NCI-H524 (cell line): ENCODE measurements at regions not wholly inside any gene's neighbourhood (a gene's known extent, or its start where the extent isn't known, plus 50 kb on each side); places are given as distances from the start of the nearest gene placed in this dataset.
"Not testable (repeated sequence)": the region's sequence is repeated elsewhere in the genome, so short reads cannot be mapped to it uniquely, and the experiment has no call there.

Source experiments
- DNase-seq, 2 experiments: peaks; one replicate each; lab custom pipeline; 2025; lab: John Stamatoyannopoulos, UW

DNA sequence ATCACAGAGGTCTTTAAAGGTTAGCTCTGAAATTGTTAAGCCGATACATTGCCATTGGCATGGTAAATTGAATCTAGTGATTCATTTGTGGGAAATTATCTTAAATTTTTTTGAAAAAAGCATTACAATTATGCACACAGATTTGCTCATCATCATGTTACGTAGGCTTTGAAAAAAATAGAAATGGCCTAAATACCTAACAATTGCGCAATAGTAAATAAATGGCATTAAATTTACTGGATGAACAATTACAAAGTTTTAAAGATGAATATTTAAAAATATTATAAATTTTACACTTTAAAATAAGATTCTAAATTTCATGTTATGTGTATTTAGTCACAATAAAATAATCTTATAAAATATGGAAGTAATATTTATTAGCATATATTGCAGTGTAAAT is 171.3 kb downstream of the RPRM start:
- DNase-seq = no peak

DNA sequence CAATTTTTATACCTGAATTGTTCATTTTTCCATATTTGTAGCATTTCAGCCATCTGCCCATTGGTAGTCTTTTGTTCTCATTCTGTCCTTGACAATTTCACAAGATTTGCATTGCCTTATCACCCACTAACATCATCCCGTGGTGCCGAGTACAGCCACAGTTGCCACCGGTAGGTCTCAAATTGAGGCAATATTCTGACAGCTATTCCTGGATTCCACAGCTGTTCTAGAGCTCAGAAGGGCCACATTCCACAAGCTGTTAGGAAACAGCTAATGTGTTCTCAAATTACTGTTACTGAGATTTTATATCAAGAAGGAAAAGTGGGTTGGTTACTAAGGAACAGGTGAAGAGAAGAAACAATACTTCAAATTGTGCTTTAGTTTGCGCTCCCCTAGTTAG is 178.8 kb downstream of the RPRM start:
- peak; percentile 16 to 44 for DNase-seq

DNA sequence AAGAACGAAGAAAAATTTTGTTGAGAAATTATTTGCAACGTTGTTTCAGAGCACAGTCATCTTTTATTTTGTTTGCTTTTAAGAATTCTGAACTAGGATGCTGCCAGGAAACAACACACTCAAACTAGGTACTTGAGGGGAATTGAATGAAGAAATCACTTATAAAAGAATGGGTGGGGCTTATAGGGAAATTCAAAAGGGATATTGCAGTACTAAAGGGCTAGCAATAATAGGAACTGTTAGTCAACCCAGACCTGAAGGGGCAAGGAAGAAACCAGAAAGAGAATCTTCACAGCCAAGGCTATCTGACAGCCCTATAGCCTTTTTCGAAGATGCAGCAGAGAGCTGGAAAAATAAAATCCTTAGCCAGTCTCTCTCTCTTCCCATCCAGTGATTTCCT is 179.3 kb downstream of the RPRM start:
- DNase-seq = no peak

DNA sequence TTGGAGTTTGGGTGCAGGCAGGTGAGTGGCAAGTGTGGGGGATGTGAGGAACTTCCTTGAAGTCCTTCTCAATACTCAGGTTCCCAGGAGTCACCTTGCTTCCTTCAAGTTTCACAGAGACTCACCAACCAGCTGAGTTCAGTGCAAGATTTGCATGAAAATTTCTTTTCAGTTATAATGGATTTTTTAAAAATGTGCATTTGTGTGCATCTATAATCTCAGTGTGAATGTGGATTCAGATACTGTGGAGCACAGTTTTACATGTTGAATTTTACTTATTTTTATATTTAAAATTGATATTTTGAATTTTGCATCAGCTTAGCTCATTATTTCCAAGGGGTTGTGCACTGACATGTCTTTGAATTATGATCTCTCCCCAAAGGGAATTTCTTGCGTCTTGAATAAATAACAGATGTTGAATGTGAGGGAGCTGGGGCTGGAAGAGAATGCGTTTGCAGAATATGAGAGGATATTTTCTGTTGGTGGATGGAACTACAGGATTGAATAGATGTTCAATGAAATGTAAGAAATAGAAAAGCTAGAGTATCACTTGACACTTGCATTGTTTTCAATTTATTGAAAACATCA is 184.3 kb downstream of the RPRM start:
- no peak for DNase-seq

DNA sequence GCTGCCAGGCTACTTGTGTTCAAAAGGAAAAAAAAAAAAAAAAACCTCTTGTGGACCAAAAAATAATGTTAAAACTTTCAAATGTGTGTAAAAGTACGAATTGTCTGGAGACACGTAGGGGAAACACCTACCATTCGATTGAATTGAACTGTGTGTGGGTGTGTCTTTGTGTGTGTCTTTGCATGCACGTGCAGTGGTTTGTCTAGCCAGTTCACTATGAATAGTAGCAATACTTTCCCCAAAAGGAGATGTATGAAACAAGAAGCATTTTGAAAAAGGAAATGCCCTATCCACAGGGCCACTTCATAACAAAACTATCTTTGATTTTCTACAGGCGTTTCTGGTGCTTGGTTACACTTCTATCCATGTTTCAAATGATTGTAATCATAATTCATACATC is 186.8 kb downstream of the RPRM start:
- DNase-seq = no peak

DNA sequence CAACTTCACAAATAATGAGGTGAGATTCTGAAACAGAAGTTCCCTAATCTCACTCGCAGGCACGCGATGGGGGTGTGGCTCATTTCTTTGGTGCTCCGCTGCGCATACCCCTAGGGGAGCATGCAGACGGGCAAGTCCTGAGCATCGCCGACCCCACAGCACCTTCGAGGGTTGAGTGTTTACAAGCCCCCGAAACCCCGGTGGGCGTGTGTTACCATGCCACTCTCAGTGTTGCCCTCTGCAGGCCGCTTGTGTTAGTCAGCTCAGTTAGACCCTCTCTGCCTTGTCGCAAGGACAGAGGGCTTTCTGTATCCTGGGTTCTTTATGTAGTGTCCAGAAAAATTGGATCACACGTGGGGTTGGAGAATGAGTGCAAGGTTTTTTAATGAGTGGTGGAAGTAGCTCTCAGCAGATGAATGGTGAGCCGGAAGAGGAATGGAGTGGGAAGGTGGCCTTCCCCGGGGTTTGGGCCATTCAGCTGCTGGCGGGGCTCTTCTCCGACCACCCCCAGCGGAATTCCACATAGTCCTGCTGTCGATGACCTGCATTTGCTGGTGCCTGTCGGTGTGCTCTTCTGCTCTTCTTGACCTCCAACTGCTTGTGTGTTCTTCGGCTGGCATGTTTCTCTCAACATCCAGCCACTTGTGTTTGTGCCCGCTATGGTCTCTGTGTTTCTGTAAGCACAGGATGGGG is 191.3 kb downstream of the RPRM start:
- no peak for DNase-seq

DNA sequence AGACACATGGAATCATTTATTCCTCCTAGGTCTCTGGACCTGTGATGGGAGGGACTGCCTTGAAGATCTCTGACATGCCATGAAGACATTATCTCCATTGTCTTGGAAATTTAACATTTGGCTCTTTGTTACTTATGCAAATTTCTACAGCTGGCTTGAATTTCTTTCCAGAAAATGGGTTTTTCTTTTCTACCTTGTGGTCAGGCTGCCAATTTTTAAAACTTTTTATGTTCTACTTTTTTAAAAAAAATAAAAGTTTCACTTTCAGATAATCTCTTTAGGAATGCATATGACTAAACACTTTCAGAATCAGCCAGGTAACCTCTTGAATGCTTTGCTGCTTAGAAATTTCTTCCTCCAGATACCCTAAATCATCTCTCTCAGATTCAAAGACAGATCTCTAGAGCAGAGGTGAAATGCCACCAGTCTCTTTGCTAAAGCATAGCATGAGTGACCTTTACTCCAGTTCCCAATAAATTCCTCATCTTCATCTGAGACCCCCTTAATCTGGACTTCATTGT is 209.6 kb downstream of the RPRM start:
- DNase-seq = no peak

DNA sequence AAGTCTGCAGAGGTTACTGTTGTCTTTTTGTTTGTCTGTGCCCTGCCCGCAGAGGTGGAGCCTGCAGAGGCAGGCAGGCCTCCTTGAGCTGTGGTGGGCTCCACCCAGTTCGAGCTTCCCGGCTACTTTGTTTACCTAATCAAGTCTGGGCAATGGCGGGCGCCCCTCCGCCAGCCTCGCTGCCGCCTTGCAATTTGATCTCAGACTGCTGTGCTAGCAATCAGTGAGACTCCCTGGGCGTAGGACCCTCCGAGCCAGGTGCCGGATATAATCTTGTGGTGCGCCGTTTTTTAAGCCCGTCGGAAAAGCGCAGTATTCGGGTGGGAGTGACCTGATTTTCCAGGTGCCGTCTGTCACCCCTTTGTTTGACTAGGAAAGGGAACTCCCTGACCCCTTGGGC is 221.7 kb downstream of the RPRM start:
- not testable (repeated sequence) for DNase-seq

DNA sequence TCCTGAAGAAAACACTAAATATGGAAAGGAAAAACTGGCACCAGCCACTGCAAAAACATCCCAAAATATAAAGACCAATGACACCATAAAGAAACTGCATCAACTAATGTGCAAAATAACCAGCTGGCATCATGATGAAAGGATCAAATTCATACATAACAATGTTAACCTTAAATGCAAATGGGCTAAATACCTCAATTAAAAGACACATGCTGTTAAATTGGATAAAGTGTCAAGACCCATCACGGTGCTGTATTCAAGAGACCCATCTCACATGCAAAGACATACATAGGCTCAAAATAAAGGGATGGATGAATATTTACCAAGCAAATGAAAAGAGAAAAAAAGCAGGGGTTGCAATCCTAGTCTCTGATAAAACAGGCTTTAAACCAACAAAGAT is 231.9 kb downstream of the RPRM start:
- DNase-seq = not testable (repeated sequence)

DNA sequence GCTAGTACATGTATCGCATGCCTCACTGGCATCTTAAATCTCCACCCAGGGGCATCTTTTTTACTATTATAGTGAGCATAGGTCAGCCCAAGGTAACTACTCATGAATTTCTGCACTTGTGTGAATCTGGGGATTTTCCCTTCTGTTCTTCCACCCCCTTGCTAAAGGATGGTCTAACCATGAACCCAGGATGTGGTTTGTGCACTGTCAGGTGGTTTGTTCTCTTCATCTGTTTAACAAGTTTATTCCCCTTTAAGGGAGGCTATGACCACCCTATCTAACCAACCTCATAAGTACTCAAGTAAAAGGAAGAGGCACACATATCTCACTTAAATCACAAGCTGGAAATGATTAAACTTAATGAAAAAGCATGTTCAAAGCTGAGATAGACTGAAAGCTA is 243.0 kb downstream of the RPRM start:
- DNase-seq = no peak

DNA sequence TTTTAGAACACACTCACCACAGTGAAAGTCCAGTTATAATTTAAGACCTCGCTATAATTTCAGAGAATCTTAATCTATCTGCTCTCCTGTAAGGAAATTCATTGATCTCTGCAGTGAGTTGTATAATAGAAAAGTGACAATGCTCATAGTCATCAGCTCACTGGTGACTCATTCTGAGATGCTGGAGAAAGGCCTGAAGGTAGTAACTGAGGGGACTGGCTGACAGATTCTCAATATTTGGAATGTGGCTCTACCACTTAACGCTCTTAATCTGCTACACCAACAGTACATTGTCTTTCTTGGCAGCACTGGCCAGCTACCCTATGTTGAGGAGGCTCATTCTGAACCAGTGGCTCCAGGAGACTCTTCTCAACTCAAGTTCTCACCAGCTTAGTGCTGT is 246.1 kb downstream of the RPRM start:
- DNase-seq = no peak

DNA sequence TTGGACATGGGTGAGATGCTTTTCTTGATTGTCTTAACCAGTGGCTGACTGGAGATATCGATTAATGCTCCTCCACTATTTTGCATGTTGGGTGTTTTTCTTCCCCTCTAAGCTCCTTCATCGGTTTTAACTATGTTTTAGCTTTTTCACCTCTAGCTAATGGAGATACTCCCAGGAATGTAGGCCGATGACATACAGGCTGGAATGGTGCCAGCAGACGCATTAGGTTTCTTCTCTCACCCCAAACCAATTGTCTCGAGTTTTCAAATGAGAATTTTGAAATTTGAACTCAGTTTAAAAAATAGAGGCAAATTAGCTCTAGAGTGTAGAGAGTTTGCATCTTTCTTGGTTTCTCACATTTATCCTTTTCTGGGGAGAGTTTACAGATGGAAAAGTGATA is 247.6 kb downstream of the RPRM start:
- peak; percentile 5 to 35 for DNase-seq

DNA sequence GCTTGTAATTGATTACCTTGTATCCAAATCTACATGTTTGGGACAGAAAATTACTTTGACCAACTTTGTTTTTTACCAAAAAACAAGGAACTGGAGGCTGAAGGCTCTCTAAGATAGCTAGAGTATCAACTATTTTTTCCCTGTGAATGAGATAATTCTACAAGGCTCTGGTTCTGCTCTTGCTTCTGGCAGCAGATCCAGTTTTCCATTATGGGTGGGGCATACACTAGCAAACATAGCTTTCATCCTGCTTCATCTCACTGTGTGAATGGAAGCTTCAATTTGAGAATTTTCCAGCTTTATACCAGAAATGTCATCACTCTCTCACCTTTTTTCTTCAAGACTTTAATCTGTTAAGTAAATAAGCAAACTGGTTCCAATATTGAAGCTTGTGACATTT is 249.7 kb downstream of the RPRM start:
- DNase-seq = no peak

DNA sequence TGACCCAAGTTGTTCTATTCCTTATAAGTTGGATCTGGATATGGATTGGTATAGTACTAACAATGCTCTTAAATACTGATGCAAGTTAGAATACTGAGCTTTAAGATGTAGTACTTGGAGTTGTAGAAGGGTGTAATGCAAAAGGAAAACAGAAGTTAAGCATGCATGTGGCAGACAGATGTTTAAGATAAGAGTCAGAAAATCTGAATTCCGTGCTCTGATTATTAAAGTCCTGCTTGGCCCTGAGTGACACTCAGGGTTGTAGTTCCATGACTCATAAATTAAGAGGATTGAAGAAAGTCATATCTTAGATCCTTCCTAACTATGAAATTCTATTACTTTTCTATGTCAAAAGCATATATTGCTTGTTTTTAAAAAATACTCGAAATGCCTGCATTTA is 250.6 kb downstream of the RPRM start:
- no peak for DNase-seq

DNA sequence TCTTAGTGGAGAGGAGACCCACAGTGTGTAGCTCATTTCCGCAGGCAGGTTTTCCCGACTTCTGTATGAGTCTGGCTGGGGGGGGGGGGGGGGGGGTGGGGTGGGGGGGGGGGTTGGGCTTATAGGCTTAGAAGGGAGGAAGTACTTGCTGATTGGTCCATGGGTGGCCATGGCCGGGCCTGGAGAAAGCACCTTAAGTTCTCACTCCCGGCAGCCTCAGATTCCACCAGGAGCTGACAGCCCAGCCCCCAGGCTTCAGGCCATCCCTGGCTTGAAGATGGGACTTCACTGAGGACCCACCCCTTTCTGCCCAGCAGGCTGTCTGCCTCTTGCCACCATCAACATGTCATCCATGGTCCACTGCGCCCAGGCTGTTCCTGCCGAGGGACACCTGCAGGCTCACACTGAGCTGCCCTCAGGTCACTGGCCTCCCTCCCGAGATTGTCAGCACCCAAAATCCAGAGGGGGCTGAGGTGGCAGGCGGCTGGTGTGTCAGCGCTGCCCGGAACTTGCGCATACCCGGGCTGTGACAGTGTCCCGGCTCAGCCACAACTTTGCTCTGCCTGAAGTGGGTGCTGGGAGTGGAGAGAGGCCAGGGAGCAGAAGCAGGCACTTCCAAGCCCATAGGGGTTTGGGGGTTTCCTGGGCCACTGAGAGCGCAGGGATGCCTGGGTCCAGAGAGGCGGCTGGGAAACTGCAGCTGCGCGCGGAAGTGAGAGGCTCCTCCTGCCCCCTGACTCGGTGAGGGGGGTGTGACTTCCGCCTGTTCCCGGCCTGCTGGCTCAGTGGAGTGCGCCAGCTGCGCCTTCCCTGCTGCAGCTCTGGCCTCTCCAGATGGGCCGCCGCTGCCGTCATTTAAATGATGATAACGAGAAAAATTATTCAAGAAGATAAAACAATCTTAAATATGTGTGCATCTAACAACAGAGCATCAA is 256.1 kb downstream of the RPRM start:
- peak; percentile 55 to 75 for DNase-seq

DNA sequence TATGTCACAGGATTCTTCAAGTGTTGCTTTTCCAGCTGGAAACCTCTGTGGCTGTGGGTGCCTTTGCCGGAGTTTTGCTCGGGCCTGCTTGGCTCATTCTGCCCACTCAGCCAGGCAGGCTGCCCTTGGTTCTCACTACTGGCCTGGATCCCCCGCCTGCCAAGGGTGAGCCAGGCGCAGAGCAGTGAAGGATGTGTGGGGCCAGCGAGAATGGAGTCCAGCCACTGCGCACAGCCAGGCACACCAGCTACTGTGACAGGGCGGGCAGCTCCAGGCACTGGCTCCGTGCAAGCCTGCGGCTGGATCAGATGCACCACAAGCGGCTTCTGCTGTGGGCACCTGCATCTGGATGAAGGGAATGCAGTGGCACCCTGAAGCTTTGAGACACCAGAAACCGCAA is 257.1 kb downstream of the RPRM start:
- DNase-seq = no peak

DNA sequence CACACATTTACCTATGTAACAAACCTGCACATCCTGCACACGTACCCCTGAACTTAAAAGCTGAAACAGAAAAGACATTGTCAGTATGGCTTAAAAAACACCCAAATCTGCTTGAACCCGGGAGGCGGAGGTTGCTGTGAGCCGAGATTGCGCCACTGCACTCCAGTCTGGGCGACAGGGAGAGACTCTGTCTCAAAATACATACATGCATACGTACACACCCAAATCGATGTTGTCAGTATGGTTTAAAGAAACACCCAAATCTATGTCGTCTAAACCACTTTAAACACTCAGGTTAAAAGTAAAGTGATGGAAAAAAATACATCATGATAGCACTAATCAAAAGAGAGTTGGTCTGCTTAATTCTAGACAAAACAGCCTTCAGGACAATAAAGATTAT is 257.5 kb downstream of the RPRM start:
- DNase-seq = no peak

DNA sequence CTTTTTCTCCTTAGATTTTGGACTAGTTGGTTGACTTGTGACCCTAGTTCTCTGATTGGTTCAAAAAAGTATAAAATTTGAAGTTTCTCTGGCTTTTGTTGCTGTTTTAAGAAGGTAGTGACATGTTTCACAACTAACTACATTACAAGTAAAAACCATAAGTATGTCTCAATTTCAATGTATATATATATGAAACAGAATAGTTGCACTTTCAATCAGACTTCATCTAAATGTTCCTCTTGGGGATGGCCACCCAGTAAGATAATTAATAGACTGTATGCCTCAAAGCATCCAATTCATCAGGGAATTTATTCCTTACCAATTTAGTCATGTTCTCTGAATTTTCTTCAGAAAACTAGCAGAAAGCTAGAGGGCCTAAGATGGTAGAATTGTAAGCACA is 259.7 kb downstream of the RPRM start:
- no peak for DNase-seq

DNA sequence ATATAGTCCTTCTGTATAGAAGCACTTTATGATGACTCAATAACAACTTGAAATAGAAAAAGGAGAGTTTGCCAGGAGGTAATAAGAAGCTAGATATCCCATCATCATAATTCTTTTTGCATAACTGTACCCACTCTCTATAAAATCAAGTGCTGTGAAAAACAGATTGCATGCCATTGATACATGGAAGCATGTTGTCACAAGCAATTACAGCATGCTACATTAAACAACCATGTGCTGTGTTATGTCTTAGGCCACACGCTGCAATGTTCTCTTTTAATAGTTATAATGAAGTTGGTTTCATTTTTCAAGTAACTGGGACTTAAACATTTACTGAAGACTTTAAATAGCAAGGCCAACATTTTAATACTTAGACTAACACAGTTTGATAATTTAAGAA is 264.2 kb downstream of the RPRM start:
- no peak for DNase-seq

DNA sequence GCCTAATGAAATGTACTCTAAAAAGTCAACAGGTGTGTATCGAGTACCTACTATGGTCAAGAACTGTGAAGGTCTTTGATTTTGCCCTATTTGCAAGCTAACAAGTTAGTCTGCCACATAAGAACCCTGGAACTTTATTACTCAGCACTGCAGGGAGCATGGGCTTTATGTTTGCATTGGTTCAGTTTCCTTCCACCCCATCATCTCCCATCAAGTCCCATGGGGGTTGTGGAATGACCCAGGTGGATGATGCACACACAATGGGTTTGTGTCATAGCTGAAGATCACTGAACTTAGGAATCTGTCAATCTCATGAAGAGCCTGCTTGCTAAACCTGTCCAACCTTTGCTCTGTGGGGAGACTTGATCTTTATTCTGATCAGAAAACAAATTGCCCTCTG is 265.5 kb downstream of the RPRM start:
- no peak for DNase-seq

DNA sequence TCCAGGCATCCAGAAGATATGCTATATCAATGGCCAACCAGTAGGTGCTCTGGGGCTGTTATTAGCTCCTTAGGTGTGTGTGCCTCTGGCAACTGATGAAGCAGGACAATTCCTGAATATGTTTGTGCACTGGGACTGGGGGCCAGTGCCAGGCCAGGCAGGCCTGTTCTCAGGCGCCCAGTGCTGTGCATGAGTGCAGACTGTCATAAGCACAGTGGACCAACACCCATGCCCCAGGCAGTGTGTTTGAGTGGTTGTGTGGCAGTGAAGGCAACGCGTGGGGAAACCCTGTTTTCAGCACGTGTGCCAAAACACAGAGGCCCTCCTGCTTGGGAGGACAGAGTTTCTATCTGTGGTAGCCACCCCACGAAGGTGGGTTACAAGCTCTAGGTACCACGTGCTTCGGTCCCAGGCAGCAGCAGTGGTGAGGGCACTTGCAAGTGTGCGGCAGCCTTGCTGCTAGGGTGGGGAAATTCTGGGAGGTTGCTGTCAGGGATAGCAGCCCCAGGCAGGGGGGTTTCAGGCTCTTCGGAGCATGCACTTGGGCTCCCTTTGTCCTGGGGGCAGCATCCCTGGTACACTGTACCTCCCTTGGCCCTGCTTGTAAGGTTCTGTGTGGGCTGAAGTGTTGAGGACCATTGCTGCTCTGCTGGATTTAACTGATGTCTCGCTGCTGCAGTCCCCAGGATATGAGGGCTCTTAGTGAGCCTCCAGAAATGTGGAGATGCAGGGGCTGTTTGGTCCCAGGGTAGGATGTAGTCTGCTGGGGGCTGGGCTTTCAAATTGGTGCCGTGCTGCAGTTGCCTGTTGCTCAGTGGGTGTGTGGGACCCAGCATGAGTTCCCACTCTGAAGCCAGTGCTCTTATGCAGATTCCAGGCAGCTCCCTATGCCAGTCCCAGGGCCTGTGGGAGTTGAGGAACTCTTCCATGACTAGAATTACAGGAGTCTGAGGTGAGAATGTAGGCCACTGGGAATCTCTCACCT is 280.9 kb downstream of the RPRM start:
- DNase-seq = no peak
